ENCODE measurements at regions not wholly inside any gene's neighbourhood (a gene's known extent, or its start where the extent isn't known, plus 50 kb on each side); places are given as distances from the start of the nearest gene placed in this dataset.

GRCh38 chr13:33956346-33956745 is 138.4 kb downstream of the RFC3 start:
- TF ChIP-seq CTCF (IDR thresholded peaks at IDR 0.05; ENCODE audit: low read depth, low read length): no peak
- no peak for TF ChIP-seq EZH2phosphoT487 (IDR thresholded peaks at IDR 0.05; ENCODE audit: low read depth)

Data from OCI-LY3 (cell line).